Gastrocnemius medialis (tissue), 4 donors: ENCODE measurements at regions not wholly inside any gene's neighbourhood (a gene's known extent, or its start where the extent isn't known, plus 50 kb on each side); places are given as distances from the start of the nearest gene placed in this dataset.

Source experiments
- POLR2A ChIP-seq, 2 donors: fragments of 450-650 bp; IDR thresholded peaks; one replicate each; pipeline ENCODE4 v1.6.1; 2017; ENCODE audit warnings: antibody characterized with exemption in 2 of 2, mild to moderate bottlenecking in 2 of 2, moderate library complexity in 2 of 2
- TF ChIP-seq, protein P1 (sequence below), 5 experiments: fragments of 450-650 bp in 3 of 5; fragments of 200-600 bp in 2 of 5; sonication (generic) in 2 of 5; IDR thresholded peaks in 4 of 5; conservative IDR thresholded peaks in 1 of 5; 1 replicate in 4 of 5; 2 replicates in 1 of 5; pipeline ENCODE4 v1.5.1; 2016 to 2019; ENCODE audit warnings: antibody characterized with exemption in 5 of 5, mild to moderate bottlenecking in 3 of 5, moderate library complexity in 3 of 5

DNA sequence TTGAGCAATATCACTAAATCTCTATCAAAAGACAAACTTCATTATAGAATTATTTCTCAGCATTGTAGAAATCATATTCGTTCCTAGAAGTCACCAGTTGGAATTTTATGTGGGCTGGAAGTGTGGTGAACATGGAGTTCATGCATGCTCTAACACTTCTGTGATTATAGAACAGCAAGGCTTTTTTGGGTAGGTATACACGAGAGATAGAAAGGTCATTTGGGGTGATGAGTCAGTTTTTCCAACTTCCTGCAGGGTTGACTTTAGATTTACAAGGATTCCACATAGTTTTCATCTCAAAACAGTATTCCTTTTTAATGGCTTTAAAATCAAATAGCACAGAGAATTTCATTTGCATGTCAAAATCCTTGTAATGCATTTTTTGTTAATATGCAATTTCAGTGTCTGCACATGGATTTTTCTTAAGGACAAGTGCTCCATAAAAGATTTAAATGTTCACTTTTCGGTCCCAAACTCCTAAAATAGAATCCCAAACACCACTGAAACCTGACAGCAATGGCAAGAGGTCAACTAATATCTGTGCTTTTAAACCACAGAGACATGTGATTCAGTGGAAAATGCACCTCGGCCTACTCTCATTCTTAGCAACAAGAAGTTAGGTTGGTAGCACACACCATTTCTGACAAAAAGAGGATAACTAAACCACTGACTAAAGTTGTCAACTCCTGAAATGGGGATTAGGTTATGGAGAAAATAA is 211.0 kb downstream of the MOXD1 start:
- no peak for TF ChIP-seq POLR2A (IDR thresholded peaks at IDR 0.05)
- TF ChIP-seq, protein P1, sequence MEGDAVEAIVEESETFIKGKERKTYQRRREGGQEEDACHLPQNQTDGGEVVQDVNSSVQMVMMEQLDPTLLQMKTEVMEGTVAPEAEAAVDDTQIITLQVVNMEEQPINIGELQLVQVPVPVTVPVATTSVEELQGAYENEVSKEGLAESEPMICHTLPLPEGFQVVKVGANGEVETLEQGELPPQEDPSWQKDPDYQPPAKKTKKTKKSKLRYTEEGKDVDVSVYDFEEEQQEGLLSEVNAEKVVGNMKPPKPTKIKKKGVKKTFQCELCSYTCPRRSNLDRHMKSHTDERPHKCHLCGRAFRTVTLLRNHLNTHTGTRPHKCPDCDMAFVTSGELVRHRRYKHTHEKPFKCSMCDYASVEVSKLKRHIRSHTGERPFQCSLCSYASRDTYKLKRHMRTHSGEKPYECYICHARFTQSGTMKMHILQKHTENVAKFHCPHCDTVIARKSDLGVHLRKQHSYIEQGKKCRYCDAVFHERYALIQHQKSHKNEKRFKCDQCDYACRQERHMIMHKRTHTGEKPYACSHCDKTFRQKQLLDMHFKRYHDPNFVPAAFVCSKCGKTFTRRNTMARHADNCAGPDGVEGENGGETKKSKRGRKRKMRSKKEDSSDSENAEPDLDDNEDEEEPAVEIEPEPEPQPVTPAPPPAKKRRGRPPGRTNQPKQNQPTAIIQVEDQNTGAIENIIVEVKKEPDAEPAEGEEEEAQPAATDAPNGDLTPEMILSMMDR (IDR thresholded peaks at IDR 0.05 in 4 of 5, conservative IDR thresholded peaks at IDR 0.05 in 1 of 5): no peak
